ENCODE measurements at regions not wholly inside any gene's neighbourhood (a gene's known extent, or its start where the extent isn't known, plus 50 kb on each side); places are given as distances from the start of the nearest gene placed in this dataset.

DNA sequence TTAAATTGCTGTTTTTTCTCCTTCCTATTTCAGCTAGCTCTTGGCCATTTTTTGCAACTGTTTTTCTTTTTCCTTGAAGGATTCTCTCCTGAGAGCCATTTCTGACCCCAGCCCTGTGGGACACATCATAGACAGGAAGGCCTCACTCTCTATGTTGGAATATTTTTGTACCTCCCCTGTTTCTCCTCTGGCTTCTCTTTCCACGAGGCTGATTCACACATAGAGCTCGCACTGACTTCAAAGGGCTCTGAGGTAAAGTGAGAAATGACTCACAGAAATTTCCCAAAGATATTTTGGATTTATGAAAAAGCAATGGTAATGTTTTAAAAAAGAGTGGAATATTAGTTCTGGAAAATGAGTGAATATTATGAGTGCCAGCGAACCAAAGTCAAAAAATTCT, 181.7 kb upstream of the IGFBP7 start:
- WGBS, 2 donors, result 52 to 57% methylated on average over 3 of the region's 3 CpGs
- TF ChIP-seq EP300 (IDR thresholded peaks at IDR 0.05) (no peak), POLR2A (IDR thresholded peaks at IDR 0.05) (no peak)
- TF ChIP-seq, protein P1, sequence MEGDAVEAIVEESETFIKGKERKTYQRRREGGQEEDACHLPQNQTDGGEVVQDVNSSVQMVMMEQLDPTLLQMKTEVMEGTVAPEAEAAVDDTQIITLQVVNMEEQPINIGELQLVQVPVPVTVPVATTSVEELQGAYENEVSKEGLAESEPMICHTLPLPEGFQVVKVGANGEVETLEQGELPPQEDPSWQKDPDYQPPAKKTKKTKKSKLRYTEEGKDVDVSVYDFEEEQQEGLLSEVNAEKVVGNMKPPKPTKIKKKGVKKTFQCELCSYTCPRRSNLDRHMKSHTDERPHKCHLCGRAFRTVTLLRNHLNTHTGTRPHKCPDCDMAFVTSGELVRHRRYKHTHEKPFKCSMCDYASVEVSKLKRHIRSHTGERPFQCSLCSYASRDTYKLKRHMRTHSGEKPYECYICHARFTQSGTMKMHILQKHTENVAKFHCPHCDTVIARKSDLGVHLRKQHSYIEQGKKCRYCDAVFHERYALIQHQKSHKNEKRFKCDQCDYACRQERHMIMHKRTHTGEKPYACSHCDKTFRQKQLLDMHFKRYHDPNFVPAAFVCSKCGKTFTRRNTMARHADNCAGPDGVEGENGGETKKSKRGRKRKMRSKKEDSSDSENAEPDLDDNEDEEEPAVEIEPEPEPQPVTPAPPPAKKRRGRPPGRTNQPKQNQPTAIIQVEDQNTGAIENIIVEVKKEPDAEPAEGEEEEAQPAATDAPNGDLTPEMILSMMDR (IDR thresholded peaks at IDR 0.05), result no peak
- Histone ChIP-seq H3K9me3 (no peaks in the 10 kb centered on the region), H3K36me3 (no peaks in the 10 kb centered on the region), H3K27ac (no peak overlapping the region), H3K4me1 (no peaks in the 10 kb centered on the region), H3K4me3 (no peak overlapping the region), H3K27me3 (no peaks in the 10 kb centered on the region)
- no peak for DNase-seq (ENCODE audit: low spot score in 2 of 2)

GRCh38 chr4:57287687-57288604, 177.8 kb upstream of the IGFBP7 start:
- TF ChIP-seq EP300 (IDR thresholded peaks at IDR 0.05), result no peak
- H3K4me3 ChIP-seq, result no peak overlapping the region
- H3K9me3 ChIP-seq, result no peaks in the 10 kb centered on the region
- no peaks in the 10 kb centered on the region for H3K36me3 ChIP-seq
- DNase-seq (ENCODE audit: low spot score in 2 of 2), result no peak
- no peaks in the 10 kb centered on the region for H3K27me3 ChIP-seq
- H3K27ac ChIP-seq, result no peak overlapping the region
- H3K4me1 ChIP-seq, result no peaks in the 10 kb centered on the region
- WGBS, 2 donors, result 70 to 78% methylated on average over 5 of the region's 5 CpGs

DNA sequence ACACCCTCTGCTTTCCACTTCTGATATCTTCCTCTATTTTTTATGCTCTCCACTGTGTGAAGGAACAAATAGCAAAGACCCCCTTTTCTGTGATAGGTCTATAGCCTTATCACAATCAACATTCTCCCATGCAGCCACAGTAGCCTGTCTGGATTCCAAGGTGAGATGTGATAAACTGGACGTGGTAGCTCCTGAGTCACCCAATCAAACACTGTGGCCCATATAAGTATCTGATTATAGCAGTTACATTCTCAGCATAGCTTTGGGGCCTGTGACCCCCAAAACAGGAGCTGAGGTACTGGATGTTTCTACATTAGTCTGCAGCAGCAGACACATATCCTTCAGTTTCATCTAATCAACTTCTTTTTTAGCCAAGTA, 172.7 kb upstream of the IGFBP7 start:
- H3K27me3 ChIP-seq, result no peaks in the 10 kb centered on the region
- 81 to 100% methylated on average over 1 of the region's 1 CpG for WGBS, 2 donors
- TF ChIP-seq, protein P1 (IDR thresholded peaks at IDR 0.05), result no peak
- no peak for TF ChIP-seq POLR2A (IDR thresholded peaks at IDR 0.05)
- TF ChIP-seq EP300 (IDR thresholded peaks at IDR 0.05), result no peak
- no peaks in the 10 kb centered on the region for H3K9me3 ChIP-seq
- H3K4me1 ChIP-seq, result no peaks in the 10 kb centered on the region
- H3K36me3 ChIP-seq, result no peaks in the 10 kb centered on the region
- H3K4me3 ChIP-seq, result no peak overlapping the region
- no peak for DNase-seq (ENCODE audit: low spot score in 2 of 2)
- H3K27ac ChIP-seq, result no peak overlapping the region

GRCh38 chr4:57280481-57280880, 170.3 kb upstream of the IGFBP7 start:
- Histone ChIP-seq H3K9me3 (no peaks in the 10 kb centered on the region), H3K4me1 (no peaks in the 10 kb centered on the region), H3K36me3 (no peaks in the 10 kb centered on the region), H3K27ac (no peak overlapping the region), H3K27me3 (no peaks in the 10 kb centered on the region), H3K4me3 (no peak overlapping the region)
- WGBS, 2 donors, result 48 to 64% methylated on average over 2 of the region's 2 CpGs
- no peak for DNase-seq (ENCODE audit: low spot score in 2 of 2)
- TF ChIP-seq POLR2A (IDR thresholded peaks at IDR 0.05) (no peak), EP300 (IDR thresholded peaks at IDR 0.05) (no peak)
- TF ChIP-seq, protein P1 (IDR thresholded peaks at IDR 0.05), result no peak

DNA sequence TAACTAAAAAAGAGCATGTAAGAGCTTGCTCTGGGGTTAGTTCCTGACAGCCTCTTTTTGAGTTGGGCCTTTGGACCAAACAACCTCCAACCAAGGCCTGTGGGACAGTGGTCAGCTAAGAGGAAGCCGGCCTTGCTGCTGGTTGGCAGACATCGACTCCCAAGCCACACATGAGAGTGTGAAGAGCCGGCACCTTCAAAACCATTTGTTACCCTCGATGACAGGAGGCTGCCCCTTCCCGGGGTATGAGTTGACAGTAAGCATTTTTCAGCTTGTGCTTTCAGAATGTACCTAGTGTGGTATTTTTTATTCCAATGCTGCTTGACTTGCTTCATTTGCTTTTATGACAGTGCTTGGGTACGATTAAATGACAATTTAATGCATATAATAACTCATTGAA, 168.6 kb upstream of the IGFBP7 start:
- Histone ChIP-seq H3K4me3 (no peak overlapping the region), H3K27ac (no peak overlapping the region), H3K9me3 (no peaks in the 10 kb centered on the region), H3K36me3 (no peaks in the 10 kb centered on the region), H3K27me3 (no peaks in the 10 kb centered on the region), H3K4me1 (no peaks in the 10 kb centered on the region)
- TF ChIP-seq, protein P1 (IDR thresholded peaks at IDR 0.05), result no peak
- TF ChIP-seq POLR2A (IDR thresholded peaks at IDR 0.05) (no peak), EP300 (IDR thresholded peaks at IDR 0.05) (no peak)
- no peak for DNase-seq (ENCODE audit: low spot score in 2 of 2)
- 81 to 88% methylated on average over 6 of the region's 6 CpGs for WGBS, 2 donors
